ENCODE measurements at regions not wholly inside any gene's neighbourhood (a gene's known extent, or its start where the extent isn't known, plus 50 kb on each side); places are given as distances from the start of the nearest gene placed in this dataset.
"Not testable (repeated sequence)": the region's sequence is repeated elsewhere in the genome, so short reads cannot be mapped to it uniquely, and the experiment has no call there.

DNA sequence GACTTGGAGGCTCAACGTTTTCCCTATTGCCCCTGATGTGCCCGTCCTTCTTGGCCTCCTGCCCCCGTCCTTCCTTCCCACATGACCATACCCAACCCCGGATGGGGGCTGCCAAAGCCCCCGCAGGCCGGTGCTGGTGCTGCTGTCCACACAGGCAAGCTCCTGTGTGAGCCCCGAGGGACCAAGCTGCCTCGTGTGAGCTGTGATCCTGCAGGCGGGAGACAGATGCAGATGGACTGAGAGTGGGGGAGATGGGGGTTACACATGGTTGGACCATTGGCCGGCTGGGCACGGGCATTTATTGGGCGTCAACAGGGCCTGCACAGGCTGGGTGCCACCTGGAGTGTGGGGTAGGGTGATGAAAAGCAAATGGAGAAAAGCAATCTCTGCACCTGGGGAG lies 313.2 kb upstream of the B3GAT1 start:
- no peak for DNase-seq (ENCODE audit: low read depth)

DNA sequence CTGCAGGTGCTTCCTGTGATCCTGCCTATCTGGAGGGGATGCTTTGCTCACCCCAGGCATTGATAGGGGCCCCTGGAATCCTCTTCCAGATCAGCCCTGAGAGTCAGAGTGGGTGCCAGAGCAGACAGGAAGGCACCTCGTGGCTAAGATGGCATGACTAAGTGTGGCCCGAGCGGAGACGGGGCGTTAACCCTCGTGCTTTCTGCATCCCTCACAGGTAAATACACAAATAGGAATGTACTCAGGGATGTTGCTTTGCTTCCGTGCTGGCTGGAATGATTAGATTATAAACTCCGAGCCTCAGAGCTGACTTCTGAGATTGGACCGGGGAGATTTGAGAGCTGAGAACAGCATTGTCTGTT lies 312.7 kb upstream of the B3GAT1 start:
- no peak for DNase-seq (ENCODE audit: low read depth)

DNA sequence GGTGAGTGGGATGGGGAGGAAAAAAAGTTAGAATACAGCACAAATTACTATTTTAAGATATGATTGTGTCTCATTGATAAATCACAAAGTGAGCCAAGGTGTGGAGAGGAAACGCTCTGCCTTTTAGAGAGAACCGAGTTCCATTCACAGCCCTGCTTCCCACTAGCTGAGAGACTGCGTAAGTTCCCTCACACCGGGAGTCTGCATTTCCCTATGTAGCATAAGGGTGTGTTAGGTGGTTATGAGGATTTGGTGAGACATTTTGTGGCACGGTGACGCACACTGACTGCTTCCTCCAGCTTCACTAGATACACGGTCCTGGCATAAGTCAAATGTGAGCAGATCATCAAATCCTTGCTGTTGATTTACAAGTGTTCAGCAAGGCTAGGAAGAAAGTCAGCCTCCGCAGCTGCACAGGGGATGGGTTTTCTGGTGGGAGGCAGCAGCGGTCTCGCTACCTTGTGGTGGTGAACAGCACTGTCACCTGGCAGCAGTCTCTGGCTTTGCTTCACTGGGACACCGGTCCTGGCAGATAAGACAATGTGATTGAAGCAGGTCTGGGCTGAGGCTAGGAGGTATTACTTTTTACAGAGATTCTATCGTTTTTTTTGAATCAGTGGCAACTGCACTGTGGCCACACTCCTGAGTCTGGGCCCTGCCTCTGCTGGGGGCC lies 312.2 kb upstream of the B3GAT1 start:
- no peak for DNase-seq (ENCODE audit: low read depth)

DNA sequence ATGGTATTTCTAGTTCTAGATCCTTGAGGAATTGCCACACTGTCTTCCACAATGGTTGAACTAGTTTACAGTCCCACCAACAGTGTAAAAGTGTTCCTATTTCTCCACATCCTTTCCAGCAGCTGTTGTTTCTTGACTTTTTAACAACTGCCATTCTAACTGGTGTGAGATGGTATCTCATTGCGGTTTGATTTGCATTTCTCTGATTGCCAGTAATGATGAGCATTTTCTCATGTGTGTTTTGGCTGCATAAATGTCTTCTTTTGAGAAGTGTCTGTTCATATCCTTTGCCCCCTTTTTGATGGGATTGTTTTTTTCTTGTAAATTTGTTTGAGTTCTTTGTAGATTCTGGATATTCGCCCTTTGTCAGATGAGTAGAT lies 308.6 kb upstream of the B3GAT1 start:
- DNase-seq (ENCODE audit: low read depth) = not testable (repeated sequence)

DNA sequence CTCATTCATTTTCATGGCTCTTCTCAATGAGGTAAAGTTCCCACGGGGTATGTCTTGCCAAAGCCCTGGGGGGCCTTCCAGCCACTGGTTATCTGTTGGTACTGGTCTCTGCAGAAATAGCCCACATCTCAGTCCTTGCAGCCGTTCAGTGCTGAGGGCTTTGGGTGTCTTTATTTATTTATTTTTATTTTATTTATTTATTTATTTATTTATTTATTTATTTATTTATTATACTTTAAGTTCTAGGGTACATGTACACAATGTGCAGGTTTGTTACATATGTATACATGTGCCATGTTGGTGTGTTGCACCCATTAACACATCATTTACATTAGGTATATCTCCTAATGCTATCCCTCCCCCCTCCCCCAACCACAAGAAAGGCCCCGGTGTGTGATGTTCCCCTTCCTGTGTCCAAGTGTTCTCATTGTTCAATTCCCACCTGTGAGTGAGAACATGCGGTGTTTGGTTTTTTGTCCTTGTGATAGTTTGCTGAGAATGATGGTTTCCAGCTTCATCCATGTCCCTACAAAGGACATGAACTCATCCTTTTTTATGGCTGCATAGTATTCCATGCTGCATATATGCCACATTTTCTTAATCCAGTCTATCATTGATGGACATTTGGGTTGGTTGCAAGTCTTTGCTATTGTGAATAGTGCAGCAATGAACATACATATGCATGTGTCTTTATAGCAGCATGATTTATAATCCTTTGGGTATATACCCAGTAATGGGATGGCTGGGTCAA lies 308.1 kb upstream of the B3GAT1 start:
- not testable (repeated sequence) for DNase-seq (ENCODE audit: low read depth)

DNA sequence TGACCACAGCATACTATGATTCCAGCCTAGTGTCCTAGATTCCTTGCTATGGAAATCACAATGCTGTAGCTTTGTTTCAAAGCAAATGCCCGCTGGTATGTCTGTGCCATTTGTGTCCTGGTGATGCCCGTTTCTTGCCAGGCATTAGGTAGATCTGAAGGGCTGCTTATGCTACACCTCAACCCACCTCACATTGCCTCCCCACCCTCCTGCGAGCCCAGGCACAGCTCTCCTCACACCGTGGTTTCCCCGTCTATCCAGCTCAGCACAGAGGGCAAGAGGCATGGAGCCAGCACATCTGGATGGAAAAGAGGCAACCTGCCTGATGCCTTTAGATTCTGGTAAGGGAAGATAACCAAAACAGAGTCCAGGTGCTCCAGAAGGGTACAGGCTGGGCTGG lies 307.4 kb upstream of the B3GAT1 start:
- DNase-seq (ENCODE audit: low read depth) = no peak

DNA sequence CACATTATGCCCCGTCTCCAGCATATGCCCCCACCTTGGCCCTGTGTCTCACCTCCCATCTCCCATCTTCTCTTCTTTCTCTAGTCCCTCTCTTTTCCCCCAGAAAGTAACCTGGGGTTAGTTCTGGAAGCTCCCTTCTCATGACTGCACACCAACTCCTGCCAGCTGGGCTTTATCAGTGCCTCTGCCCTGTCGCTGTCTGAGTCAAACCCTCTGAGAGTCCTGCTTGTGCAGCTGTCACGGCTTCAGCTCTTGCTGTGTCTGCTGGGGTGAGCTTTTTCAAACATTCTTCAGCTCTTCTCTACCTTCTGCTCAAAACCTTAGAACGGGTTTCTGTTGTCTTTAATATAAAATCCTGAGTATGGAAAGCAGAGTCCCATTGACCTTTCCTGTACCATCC lies 304.5 kb upstream of the B3GAT1 start:
- DNase-seq (ENCODE audit: low read depth) = no peak

DNA sequence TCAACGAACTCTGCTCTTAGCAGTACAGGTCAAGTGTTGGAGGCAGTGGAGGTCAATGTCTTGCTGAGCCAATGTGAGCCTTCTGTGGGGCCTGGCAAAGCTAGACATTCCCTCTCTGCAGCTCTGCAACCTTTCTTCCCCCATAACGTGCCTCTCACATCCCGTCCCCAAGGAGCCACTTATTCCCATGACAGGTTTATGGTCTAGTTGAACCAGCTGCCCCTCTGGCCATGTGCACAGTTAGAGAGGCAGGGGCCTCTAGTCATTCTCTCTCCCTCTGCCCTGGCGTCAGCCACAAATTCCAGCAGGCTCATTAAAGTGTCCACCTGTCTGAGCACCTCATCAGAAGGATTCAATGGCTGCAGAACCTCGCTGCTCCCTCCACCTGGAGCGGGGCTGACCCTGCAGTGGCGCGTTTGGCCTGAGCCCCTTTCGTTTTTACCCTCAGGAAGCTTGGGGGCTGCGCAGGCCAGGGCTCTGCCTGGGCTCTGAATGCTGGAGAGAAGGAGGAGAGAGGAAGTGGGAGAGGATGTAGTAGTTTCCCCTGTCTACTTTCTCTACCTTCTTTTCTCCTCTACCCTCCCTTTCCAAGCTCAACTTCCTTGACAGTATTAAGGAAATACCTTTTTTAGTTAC lies 302.1 kb upstream of the B3GAT1 start:
- no peak for DNase-seq (ENCODE audit: low read depth)

DNA sequence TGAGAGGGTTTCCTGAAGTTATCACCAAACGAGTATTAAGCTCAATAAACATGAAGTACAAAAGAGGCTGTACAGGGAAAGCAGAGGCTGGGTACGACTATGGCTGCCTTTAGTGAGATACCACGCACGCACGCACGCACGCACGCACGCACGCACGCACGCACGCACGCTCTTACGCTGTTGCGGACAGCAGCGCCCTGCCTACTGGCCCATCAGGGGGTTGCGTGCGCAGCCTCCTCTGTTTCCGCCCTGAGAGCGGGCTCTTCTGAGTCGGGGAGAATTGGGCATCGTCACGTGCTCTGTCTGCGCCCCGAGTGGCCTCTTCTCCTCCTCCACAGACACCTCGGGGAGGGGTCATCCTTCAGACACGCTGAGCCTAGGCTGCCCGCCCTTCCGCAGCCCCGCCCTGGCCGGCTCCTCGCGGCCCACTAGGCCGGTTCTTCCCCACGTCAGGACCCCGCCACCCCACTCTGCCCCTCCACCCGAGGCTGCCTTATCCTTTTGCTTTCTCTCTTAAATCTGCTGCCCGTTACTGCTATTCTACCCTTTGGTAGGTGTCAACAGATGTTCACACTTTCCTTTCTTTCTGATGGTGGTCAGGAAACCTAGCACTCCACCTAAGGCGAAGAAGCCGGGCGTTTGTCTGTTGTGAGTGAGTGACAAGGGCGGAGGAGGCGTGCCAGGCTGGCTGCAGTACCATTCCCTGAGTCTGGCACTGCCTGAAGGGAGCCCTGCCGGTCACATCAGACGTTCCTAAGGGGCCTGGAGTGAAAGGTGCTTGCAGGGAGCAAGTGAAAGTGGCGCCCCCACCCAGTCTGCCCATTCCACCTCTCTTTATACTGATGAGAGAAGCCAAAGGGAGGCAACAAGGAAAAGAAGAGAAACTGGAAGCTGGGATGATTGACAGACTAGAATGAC lies 300.4 kb upstream of the B3GAT1 start:
- DNase-seq (ENCODE audit: low read depth) = no peak

DNA sequence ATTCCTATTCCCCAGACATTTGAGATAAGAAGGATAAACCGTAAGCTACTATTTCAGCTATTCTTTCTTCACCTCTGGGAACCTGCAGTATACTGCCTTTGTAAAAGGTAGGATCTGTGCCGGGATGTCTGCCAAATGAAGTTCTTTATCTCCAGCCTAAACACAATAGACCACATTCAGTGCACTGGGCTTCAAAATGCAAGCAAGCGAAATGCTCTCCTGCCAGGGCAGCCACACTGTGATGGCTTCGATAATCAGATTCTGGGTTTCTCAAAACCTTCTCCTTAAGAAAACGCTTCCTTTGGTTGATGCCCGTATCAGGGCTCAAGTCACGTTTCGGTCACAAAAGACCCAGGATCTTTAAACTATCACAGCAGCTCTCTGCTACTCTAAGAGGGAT lies 299.5 kb upstream of the B3GAT1 start:
- no peak for DNase-seq (ENCODE audit: low read depth)

DNA sequence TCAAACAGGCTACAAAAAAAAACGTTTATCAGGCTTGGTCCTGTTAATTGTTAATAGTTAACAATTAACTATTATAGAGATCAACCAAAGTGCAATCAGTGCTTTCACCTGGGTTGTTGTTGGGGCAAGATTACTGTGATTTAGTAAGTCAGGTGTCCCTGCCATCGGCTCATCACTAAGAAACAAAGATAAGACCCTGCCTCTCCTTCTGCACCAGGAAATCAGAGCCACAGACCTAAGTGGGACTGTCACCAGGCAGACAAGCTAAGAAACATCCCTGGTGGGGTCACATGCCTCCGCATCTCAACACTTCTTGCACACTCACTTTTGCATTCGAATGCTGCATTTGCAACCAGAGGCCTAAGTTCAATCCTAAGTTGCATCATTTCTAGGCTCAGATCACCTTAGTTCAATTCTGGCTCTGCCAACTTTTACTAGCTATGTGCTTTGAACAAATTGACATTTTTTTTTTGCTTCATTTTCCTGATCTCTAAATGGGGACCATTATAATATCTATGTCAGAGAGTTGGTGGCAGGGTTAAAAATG lies 298.9 kb upstream of the B3GAT1 start:
- DNase-seq (ENCODE audit: low read depth) = no peak

DNA sequence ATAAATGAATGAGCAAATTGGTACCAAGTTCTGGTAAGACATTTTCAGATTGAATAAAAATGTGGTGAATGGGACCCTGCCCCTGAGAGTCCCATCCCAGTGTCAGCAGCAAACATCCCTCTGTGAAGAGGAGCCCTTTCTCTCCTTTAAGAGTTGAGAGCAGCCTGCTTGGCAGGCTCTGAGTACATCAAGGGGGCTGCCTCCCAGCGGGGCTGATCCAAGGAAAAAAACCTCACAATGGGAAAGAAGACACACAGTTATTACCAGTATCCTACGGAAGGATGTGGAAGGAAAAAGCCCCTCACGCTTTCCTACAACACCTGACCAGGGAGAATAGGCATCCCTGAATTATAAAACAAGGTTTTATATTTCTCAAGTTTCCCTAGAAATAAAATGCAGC lies 293.8 kb upstream of the B3GAT1 start:
- DNase-seq (ENCODE audit: low read depth) = no peak

DNA sequence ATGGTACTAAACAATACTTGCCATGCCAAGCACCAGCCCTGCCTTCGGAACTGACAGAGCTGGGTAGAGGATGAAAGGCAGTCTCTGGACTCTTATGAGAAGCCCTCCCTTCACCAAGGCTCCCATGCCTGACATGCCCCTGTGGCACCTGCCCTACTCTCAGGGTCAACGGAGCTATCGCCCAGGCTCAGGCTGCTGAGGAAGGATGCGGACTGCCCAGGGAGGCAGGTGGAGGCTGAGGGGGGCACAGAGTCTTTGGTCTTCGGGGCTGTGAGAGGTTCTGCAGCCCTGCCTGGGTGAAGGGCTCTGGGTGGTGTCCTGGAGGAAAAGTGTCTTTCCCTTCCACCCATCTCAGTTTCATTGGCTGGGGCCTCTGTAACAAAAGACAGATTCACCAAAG lies 290.8 kb upstream of the B3GAT1 start:
- DNase-seq (ENCODE audit: low read depth) = no peak

DNA sequence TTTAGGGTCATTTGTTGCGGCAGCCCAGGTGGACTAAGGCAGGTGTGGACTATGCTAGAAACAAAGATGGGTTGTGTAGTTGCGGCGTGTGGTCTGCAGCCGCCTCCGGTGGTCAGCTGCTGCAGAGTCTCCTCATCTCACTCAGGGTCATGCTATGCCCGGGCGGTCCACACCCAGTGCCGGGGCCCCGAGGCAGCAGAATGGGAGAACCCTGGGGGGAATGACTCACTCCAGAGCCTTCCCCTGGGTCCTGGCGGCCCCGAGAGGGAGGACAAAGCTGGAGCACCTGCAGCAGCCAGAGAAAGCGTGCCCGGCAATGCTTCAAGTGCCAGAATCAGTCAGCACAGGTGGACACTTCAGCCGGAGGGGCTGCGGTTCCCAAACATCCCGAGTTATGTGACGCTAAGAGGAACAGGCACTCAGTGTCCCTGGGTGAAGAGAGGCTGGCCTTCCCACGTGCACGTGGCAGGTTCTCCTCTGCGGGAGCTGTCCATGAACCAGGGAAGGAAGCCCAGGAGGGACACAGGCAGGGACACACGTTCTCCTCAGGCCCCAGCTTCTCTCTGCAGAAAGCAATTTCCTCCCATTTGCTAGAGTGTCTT lies 289.6 kb upstream of the B3GAT1 start:
- no peak for DNase-seq (ENCODE audit: low read depth)

DNA sequence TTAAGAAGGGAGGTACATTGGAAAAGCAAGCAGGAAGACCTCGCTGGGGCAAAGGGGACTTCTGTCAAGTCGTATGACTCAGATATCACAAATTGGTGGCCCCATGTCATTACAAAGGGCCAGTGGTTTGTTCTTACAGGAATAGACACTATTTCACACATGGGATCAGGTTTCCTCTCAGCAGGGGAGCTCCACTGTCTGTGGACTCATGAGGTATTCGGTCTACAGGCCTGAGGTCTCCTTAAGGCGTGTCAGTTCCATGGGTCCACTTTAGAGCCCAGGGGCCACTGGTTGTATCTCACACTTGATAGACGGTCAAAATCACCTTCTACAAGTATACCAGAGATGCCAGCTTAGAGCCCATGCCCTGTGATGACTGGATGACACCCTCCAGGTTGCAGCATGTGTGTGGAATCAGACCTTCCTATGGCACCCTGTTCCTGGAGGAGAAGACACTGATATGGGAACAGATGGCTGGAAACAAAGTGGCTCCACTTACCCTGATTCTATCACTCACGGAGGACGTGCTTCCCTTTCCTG lies 288.1 kb upstream of the B3GAT1 start:
- DNase-seq (ENCODE audit: low read depth) = no peak

DNA sequence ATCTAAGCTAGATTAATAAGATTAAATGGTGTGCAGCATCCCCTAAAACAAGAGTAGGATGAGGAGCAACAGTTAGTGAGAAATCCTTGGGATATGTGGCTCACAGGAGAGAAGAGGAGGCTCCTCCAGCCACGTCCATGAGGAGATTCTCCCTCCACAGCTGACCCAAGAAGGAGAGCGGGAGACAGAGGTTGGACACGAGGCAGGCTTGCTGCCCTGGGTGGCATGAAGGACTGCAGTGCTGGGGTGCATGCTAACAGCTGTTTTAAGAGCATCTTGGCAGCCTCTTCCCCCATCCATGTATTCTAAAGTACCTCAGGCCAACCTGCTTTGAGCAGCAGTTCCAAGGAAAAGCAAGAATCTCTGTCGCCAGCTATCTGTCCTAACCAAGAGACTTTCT lies 284.4 kb upstream of the B3GAT1 start:
- no peak for DNase-seq (ENCODE audit: low read depth)

DNA sequence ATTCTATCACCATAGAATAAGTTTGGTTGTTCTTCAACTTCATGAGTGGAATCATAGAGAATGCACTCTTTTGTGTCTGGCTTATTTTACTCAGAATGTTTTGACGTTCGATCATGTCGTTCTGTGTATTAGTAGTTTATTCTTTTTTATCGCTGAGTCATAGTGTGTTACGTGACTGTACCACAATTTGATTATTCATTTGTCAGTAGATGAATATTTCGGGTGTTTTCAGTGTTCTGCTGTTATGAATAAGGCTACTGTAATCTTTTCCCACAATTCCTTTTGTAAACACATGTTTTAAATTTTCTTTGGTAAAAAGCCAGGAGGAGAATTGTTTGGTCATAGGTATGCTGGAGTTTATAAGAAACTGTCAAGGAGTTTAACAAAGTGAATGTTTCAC lies 279.9 kb upstream of the B3GAT1 start:
- DNase-seq (ENCODE audit: low read depth) = no peak

DNA sequence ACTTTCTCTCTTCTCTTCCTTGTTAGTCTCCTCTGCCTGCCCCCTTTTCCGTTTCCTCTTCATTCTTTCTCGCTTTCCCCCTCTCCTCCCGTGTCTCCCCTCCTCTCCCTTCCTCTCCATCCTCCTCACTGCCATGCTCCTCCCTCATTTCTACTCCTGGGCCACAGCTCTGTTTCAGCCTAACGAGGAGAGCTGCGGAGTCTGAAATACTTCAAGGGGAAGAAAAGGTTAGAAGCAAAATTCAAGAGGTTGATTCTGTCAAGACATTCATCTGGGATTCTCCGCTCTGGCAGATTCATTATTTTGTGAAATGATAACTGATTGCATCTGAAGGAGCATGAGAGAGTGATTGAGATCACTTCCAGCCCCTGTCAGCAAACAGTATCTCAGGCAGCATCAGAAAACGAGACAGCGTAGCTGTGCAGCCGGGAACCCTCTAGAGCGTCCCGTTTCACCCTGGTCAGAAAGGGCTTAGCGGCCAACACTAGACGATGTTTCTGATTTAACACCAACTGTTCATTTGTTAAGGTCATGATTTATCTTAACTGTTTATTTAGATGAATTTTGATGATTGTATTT lies 279.3 kb upstream of the B3GAT1 start:
- DNase-seq (ENCODE audit: low read depth) = no peak

DNA sequence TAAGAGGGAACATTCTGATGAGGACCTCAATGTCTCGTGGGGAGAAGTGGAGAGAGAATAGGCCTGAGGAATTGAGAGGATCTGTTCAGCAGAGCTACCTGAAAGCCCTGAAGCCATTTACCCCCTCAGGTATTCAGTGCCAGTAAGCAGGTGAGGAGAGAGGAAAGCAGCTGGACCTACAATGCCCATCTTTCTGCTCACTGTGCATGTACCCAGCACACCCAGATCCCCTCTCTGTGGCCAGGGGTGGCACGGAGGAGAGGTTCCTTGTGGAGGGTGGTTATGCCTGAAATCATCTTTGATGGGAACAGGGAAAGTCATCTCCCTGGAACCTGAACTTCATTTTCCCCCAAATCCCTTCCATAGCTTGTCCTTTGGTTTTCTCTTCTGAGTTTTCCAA lies 277.8 kb upstream of the B3GAT1 start:
- DNase-seq (ENCODE audit: low read depth) = no peak

DNA sequence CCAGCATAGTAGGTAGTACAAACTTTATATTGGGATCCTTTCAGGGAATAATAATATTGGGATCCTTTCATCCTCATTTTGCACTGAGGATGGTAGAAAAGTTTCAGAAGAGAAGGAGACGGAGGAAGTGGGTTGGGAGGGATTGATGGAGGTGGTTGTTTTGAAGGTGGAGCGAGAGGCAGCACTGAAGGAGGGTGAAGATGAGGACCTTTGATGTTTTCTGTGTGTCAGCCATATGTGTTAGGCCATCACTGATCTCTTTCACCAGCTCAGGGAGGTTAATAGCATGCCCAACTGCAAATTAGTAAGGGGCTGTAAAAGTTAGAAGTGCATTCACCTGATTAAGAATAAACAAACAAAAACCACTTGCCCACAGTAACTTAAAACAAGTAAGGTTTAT lies 275.5 kb upstream of the B3GAT1 start:
- DNase-seq (ENCODE audit: low read depth) = no peak

DNA sequence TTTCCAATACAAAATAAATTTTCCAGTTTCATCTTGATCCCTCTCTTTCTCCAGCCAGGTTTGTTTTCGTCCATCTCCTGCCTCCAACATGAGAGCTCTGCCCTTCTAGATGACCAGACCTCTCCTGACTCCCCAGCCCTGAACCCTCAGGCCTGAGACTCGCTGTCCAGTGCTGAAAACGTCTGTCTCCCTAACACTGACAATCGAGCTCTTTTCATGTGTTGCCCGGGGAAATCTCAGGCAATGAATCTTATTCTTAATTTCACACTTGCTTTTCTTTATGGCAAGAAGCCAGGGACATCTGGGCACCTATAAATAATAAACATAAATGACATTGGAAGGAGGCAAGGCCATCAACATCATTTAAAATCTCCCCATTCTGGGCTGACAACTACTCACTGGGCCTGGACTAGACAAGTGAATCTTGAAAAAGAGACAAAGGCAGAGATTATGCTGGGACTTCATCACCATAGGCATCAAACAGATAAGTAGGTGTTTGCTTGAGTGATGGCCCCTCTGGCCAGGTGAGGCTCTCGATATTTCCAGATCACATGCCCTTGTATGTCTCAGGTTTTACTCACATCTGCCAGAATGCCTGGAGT lies 274.5 kb upstream of the B3GAT1 start:
- DNase-seq (ENCODE audit: low read depth) = no peak
